ENCODE measurements at regions not wholly inside any gene's neighbourhood (a gene's known extent, or its start where the extent isn't known, plus 50 kb on each side); places are given as distances from the start of the nearest gene placed in this dataset.

- no peak overlapping the region for H3K27ac ChIP-seq (ENCODE audit: low read length)
- ChIA-PET POLR2A (no interaction called here), CTCF (no interaction called here)
- H3K27me3 ChIP-seq (ENCODE audit: control insufficient read depth, insufficient read depth, low read length), result no peaks in the 10 kb centered on the region
- H3K36me3 ChIP-seq (ENCODE audit: control insufficient read depth, insufficient read depth, low read length), result no peaks in the 10 kb centered on the region
- DNase-seq (ENCODE audit: low read depth, low spot score) (no peak), ATAC-seq (no peak)
- intact Hi-C loops (cut with micrococcal nuclease; ENCODE audit: unreplicated experiment), result no loop called here
- TF ChIP-seq, protein P1, sequence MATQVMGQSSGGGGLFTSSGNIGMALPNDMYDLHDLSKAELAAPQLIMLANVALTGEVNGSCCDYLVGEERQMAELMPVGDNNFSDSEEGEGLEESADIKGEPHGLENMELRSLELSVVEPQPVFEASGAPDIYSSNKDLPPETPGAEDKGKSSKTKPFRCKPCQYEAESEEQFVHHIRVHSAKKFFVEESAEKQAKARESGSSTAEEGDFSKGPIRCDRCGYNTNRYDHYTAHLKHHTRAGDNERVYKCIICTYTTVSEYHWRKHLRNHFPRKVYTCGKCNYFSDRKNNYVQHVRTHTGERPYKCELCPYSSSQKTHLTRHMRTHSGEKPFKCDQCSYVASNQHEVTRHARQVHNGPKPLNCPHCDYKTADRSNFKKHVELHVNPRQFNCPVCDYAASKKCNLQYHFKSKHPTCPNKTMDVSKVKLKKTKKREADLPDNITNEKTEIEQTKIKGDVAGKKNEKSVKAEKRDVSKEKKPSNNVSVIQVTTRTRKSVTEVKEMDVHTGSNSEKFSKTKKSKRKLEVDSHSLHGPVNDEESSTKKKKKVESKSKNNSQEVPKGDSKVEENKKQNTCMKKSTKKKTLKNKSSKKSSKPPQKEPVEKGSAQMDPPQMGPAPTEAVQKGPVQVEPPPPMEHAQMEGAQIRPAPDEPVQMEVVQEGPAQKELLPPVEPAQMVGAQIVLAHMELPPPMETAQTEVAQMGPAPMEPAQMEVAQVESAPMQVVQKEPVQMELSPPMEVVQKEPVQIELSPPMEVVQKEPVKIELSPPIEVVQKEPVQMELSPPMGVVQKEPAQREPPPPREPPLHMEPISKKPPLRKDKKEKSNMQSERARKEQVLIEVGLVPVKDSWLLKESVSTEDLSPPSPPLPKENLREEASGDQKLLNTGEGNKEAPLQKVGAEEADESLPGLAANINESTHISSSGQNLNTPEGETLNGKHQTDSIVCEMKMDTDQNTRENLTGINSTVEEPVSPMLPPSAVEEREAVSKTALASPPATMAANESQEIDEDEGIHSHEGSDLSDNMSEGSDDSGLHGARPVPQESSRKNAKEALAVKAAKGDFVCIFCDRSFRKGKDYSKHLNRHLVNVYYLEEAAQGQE (IDR thresholded peaks at IDR 0.05; ENCODE audit: insufficient read depth in 1 of 2, low read depth in 2 of 2, low read length in 1 of 2), result no peak
- TF ChIP-seq TCF7L2 (IDR thresholded peaks at IDR 0.05; ENCODE audit: low read depth, low read length), result no peak
- TF ChIP-seq, protein P2, sequence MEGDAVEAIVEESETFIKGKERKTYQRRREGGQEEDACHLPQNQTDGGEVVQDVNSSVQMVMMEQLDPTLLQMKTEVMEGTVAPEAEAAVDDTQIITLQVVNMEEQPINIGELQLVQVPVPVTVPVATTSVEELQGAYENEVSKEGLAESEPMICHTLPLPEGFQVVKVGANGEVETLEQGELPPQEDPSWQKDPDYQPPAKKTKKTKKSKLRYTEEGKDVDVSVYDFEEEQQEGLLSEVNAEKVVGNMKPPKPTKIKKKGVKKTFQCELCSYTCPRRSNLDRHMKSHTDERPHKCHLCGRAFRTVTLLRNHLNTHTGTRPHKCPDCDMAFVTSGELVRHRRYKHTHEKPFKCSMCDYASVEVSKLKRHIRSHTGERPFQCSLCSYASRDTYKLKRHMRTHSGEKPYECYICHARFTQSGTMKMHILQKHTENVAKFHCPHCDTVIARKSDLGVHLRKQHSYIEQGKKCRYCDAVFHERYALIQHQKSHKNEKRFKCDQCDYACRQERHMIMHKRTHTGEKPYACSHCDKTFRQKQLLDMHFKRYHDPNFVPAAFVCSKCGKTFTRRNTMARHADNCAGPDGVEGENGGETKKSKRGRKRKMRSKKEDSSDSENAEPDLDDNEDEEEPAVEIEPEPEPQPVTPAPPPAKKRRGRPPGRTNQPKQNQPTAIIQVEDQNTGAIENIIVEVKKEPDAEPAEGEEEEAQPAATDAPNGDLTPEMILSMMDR (IDR thresholded peaks at IDR 0.05), result no peak
- TF ChIP-seq SIN3A (IDR thresholded peaks at IDR 0.05; ENCODE audit: borderline replicate concordance, insufficient read depth, low read depth, low read length), result no peak
- TF ChIP-seq POLR2AphosphoS5 (IDR thresholded peaks at IDR 0.05; ENCODE audit: low read depth, low read length), result no peak
- no peak overlapping the region for H3K4me3 ChIP-seq (ENCODE audit: low read depth in 2 of 2, low read length in 2 of 2)
- H3K4me1 ChIP-seq (ENCODE audit: control insufficient read depth, insufficient read depth, low read length), result no peaks in the 10 kb centered on the region
- in situ Hi-C loops (cut with HindIII; ENCODE audit: low pct_unique_long_range_greater_than_20kb, low sequenced_read_pairs), result no loop called here
- no TSS peak for BruUV-seq (replicated peaks)
- no peaks in the 10 kb centered on the region; the same call in 1 of the 2 replicates for H3K9me3 ChIP-seq (ENCODE audit: control insufficient read depth, insufficient read depth, low read depth, low read length)
These were observed 147.7 kb downstream of the MRPL14 start for GRCh38 chr6:43979525-43979924.

DNA sequence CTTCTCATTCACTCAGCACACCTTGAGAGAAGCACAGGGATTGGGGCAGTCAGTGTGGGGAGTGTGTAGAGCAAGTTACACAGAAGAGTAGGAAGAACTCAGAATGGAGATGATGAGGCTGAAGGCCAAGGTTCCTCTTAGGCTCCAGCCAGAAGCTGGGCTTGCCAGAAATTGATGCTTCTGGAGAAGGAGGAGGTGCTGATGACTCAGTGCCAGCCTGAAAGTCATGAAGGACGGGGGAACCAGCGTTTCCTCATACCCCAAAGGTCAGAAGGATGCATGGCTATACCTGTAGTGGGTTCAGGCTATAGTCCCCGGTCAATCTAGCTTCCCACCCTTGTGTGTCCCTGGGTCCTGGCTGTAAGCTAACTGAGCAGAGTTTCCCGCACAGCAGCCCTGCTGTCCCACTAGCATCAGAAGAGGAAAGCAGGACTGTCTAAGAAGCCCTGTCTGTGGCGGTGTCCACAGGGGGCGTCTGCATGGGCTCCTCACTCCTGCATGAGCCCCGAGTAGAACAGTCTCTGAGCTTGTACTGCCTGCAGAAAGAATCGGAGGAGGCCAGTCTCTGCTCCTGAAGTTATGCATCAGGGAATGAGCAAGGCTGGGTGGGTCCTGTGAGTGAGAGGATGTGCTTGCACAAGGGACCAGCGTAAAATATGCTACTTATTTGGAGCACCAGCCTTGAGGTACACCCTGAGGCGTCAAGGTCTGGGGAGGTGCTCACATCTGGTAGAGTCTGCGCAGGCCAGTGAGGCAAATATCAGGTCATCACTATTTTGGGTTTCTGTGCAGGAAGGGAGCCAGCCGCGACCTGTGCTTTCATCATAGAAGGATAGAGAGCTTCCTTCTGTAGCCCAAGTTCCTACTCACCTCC lies 148.5 kb downstream of the MRPL14 start:
- ATAC-seq, result no peak
- no peak for DNase-seq (ENCODE audit: low read depth, low spot score)
- no TSS peak for BruUV-seq (replicated peaks)
- H3K27ac ChIP-seq (ENCODE audit: low read length), result no peak overlapping the region
- in situ Hi-C loops (cut with HindIII; ENCODE audit: low pct_unique_long_range_greater_than_20kb, low sequenced_read_pairs), result no loop called here
- H3K4me1 ChIP-seq (ENCODE audit: control insufficient read depth, insufficient read depth, low read length), result no peaks in the 10 kb centered on the region
- TF ChIP-seq, protein P1 (IDR thresholded peaks at IDR 0.05; ENCODE audit: insufficient read depth in 1 of 2, low read depth in 2 of 2, low read length in 1 of 2), result no peak
- TF ChIP-seq TCF7L2 (IDR thresholded peaks at IDR 0.05; ENCODE audit: low read depth, low read length) (no peak), POLR2AphosphoS5 (IDR thresholded peaks at IDR 0.05; ENCODE audit: low read depth, low read length) (no peak), SIN3A (IDR thresholded peaks at IDR 0.05; ENCODE audit: borderline replicate concordance, insufficient read depth, low read depth, low read length) (no peak)
- TF ChIP-seq, protein P2 (IDR thresholded peaks at IDR 0.05), result no peak
- no peaks in the 10 kb centered on the region; the same call in 1 of the 2 replicates for H3K9me3 ChIP-seq (ENCODE audit: control insufficient read depth, insufficient read depth, low read depth, low read length)
- ChIA-PET POLR2A (no interaction called here), CTCF (no interaction called here)
- H3K4me3 ChIP-seq (ENCODE audit: low read depth in 2 of 2, low read length in 2 of 2), result no peak overlapping the region
- no peaks in the 10 kb centered on the region for H3K36me3 ChIP-seq (ENCODE audit: control insufficient read depth, insufficient read depth, low read length)
- intact Hi-C loops (cut with micrococcal nuclease; ENCODE audit: unreplicated experiment), result no loop called here
- no peaks in the 10 kb centered on the region for H3K27me3 ChIP-seq (ENCODE audit: control insufficient read depth, insufficient read depth, low read length)

All from Panc1 (cell line).